ENCODE measurements at regions not wholly inside any gene's neighbourhood (a gene's known extent, or its start where the extent isn't known, plus 50 kb on each side); places are given as distances from the start of the nearest gene placed in this dataset.

GRCh38 chr4:71945791-71946190 lies 86.0 kb upstream of the NPFFR2 start:
- TF ChIP-seq CTCF (IDR thresholded peaks at IDR 0.05 in 2 of 3, conservative IDR thresholded peaks at IDR 0.05 in 1 of 3; ENCODE audit: borderline replicate concordance in 1 of 3, insufficient read depth in 1 of 3, low read depth in 2 of 3, low read length in 2 of 3) (no peak), EZH2phosphoT487 (IDR thresholded peaks at IDR 0.05; ENCODE audit: borderline replicate concordance) (no peak), ZBTB33 (IDR thresholded peaks at IDR 0.05; ENCODE audit: extremely low read depth, insufficient replicate concordance, low read length) (no peak), EZH2 (IDR thresholded peaks at IDR 0.05) (no peak), CEBPB (IDR thresholded peaks at IDR 0.05; ENCODE audit: low read depth) (no peak), JUND (IDR thresholded peaks at IDR 0.05) (no peak), POLR2A (IDR thresholded peaks at IDR 0.05; ENCODE audit: borderline replicate concordance, extremely low read depth, insufficient read depth, insufficient read length) (no peak), RAD21 (IDR thresholded peaks at IDR 0.05; ENCODE audit: low read depth) (no peak), ATF3 (IDR thresholded peaks at IDR 0.05) (no peak), SIN3A (IDR thresholded peaks at IDR 0.05; ENCODE audit: low read depth) (no peak), ELF1 (IDR thresholded peaks at IDR 0.05; ENCODE audit: borderline replicate concordance, low read depth) (no peak), EGR1 (IDR thresholded peaks at IDR 0.05; ENCODE audit: low read depth) (no peak)
- TF ChIP-seq, protein P1, sequence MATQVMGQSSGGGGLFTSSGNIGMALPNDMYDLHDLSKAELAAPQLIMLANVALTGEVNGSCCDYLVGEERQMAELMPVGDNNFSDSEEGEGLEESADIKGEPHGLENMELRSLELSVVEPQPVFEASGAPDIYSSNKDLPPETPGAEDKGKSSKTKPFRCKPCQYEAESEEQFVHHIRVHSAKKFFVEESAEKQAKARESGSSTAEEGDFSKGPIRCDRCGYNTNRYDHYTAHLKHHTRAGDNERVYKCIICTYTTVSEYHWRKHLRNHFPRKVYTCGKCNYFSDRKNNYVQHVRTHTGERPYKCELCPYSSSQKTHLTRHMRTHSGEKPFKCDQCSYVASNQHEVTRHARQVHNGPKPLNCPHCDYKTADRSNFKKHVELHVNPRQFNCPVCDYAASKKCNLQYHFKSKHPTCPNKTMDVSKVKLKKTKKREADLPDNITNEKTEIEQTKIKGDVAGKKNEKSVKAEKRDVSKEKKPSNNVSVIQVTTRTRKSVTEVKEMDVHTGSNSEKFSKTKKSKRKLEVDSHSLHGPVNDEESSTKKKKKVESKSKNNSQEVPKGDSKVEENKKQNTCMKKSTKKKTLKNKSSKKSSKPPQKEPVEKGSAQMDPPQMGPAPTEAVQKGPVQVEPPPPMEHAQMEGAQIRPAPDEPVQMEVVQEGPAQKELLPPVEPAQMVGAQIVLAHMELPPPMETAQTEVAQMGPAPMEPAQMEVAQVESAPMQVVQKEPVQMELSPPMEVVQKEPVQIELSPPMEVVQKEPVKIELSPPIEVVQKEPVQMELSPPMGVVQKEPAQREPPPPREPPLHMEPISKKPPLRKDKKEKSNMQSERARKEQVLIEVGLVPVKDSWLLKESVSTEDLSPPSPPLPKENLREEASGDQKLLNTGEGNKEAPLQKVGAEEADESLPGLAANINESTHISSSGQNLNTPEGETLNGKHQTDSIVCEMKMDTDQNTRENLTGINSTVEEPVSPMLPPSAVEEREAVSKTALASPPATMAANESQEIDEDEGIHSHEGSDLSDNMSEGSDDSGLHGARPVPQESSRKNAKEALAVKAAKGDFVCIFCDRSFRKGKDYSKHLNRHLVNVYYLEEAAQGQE (IDR thresholded peaks at IDR 0.05; ENCODE audit: low read depth): no peak

Measured in HCT116 (cell line).